Epithelial cell of prostate (primary cell): ENCODE measurements at regions not wholly inside any gene's neighbourhood (a gene's known extent, or its start where the extent isn't known, plus 50 kb on each side); places are given as distances from the start of the nearest gene placed in this dataset.
"Not testable (repeated sequence)": the region's sequence is repeated elsewhere in the genome, so short reads cannot be mapped to it uniquely, and the experiment has no call there.

Experiments used
- DNase-seq: peaks from one replicate; pipeline ENCODE4 v3.0.0-alpha.2; 2011; ENCODE audit warnings: low read depth, low spot score
- H3K27ac ChIP-seq: fragments of 450-650 bp; 2 replicates; pipeline ENCODE4 v1.5.1; 2017; ENCODE audit warnings: mild to moderate bottlenecking

DNA sequence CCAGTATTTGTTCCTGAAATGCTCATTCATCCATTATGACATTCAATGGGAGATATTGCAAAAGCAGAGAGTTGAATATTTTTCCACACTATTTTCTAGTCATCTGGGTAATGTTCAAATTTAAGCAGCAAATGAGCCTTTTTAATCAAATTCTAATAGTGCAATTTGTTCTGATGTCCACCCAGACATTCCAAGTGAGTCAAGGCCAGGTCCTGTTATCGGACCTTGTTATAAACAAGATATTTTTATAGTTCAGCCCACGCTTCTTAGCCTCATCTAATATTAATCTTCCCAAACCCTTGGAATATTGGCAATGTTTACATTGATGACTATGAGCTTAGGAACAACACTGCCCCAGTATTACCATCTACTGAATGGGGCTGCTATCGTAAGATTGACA lies 500.1 kb upstream of the PHF14 start:
- peak overlapping the region; percentile 23 for H3K27ac ChIP-seq
- DNase-seq: no peak

DNA sequence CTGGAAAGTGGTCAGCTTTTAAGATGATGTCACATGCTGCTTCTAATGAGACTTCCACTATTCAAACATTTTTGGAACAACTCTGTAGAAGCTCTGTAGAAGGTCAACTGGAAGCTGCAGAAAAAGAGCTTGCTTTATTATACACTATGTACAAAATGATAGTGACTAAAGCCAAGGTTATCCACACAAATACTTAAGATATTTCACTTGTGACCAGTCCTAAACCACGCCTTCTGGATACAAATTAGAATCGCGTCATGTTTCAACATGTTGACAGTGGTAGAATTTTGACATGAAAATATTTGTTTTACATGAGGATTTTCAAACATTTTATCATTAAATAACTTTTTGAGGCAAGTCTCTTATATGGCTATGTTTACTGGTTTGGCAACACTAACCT lies 499.6 kb upstream of the PHF14 start:
- DNase-seq: no peak
- peak overlapping the region; percentile 23 for H3K27ac ChIP-seq

DNA sequence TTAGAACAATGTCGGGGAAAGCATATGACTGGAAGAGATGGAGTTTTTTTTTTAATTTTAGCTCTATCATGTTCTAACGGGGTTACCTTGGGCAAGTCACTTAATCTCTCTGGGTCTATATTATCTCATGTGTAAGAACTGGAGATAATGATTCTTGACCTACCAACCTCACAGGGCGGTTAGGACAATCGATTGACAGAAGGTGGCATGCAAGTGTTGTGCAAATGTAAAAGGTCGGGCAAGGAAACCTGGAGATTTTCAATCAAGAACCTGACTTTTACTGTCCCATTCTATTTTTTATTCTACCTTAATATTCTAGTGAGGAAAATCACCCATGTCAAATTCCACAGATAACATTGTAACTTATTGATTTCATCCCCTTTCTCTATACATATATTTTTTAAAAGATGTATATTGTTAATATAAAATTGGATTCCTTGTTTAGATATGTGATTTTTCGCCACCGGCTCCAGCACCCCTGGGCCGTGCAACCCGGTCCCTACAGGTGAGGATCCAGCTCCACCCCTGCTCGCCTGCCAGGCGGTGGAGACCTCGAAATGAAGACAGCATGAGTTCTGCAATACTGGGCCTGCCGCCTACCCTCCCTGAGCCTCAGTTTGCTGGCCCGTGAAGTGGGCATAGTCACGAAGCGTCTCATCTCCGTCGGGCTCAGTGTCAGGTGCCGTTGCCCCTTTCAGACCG lies 497.6 kb upstream of the PHF14 start:
- no peak for DNase-seq
- no peak overlapping the region for H3K27ac ChIP-seq

DNA sequence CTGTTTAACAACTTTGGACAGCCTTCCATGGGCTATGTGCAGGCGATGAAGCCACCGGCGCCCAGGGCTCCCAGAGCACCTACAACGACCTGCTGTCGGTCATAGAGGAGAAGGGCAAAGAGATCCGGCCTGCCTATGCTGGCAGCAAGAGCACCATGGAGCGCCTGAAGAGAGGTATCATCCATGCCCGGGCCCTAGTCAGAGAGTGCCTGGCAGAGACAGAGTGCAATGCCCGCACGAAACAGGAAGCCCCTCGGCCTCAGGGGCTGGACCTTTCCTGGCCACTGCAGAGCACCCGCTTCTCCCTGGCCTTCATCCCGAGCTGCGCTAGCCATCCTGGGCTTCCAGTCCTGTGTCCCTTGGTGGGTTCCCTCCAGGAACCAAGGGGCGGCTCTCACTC lies 497.0 kb upstream of the PHF14 start:
- DNase-seq: no peak

DNA sequence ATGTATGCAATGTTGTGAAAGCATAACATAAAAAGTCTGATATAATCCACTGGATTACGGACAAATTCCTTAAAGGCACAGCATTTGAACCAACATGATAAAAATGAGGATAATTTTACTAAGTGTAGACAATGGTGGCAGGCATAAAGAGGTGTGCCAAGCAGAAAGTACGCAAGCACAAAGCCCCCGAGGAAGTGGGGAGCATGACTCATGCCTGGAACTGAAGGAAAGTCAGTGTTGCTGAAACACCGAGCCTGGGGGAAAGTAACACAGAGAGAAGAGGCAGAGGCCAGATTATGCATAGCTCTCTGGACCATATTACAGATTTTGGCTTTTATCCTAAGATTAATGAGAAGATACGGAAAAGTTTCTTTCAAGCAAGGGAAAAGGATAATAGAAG lies 490.0 kb upstream of the PHF14 start:
- DNase-seq: no peak
- no peak overlapping the region for H3K27ac ChIP-seq

More for the DNA sequence above, 497.0 kb upstream of the PHF14 start:
- no peak overlapping the region for H3K27ac ChIP-seq

DNA sequence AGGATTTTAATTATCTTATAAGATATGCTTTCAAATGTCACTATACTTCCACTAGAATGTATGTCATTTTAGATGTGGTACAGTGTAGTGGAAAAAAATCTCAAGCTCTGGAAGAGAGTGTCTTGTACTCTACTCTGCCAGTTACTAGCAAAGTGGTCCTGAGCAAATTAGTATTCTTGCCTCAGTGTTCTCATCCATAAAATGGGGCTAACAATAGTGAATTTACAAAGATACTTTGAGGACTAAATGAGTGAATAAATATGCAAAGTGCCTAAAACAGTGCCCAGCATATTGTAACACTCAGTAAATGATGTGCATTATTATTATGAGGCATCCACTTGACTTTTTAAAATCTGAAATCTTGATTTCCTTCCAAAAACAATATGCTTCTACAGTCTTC lies 488.9 kb upstream of the PHF14 start:
- DNase-seq: no peak
- H3K27ac ChIP-seq: no peak overlapping the region

DNA sequence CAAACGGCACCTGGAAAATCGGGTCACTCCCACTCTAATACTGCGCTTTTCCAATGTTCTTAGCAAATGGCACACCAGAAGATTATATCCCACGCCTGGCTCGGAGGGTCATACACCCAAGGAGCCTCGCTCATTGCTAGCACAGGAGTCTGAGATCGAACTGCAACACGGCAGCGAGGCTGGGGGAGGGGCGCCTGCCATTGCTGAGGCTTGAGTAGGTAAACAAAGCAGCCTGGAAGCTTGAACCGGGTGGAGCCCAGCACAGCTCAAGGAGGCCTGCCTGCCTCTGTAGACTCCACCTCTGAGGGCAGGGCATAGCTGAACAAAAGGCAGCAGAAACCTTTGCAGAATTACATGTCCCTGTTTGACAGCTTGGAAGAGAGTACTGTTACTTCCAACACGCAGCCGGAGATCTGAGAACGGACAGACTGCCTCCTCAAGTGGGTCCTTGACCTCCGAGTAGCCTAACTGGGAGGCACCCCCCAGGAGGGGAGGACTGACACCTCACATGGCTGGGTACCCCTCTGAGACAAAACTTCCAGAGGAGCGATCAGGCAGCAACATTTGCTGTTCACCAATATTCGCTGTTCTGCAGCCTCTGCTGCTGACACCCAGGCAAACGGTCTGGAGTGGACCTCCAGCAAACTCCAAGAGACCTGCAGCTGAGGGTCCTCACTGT lies 472.3 kb upstream of the PHF14 start:
- H3K27ac ChIP-seq, DNase-seq: not testable (repeated sequence)

DNA sequence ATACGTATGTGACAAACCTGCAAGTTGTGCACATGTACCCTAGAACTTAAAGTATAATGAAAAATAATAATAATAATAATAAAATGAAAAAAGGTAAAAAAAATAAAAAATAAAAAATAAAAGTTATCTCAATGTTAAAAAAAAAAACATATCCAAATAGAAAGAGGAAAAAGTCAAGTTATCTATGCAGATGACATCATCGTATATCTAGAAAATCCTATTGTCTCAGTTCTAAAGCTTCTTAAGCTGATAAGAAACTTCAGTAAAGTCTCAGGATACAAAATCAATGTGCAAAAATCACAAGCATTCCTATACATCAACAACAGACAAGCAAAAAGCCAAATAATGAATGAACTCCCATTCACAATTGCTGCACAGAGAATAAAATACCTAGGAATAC lies 466.6 kb upstream of the PHF14 start:
- DNase-seq: no peak
- H3K27ac ChIP-seq: no peak overlapping the region

DNA sequence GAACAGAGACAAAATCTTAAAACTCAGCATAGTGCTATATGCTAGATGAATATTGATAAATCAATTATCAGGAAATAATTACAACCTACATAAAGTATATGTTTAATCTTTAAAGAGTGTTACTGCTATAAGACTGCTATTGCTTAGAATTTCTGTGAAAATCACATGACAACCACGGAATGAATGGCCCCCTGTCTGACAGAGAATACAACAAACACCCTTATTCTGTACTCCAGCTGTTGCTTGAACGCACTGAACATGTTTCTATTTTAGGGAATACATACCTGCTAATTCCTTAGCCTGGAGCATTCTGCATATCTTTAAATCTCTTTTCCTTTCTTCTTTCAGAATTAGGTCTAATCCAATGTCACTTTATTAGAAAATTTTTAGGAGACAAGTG lies 452.4 kb upstream of the PHF14 start:
- no peak overlapping the region for H3K27ac ChIP-seq
- no peak for DNase-seq

DNA sequence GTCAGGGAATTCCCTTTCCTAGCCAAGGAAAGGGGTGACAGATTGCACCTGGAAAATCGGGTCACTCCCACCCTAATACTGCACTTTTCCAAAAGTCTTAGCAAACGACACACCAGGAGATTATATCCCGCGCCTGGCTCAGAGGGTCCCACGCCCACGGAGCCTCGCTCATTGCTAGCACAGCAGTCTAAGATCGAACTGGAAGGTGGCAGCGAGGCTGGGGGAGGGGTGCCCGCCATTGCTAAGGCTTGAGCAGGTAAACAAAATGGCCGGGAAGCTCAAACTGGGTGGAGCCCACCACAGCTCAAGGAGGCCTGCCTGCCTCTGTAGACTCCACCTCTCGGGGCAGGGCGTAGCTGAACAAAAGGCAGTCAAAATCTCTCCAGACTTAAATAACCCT lies 440.2 kb upstream of the PHF14 start:
- not testable (repeated sequence) for H3K27ac ChIP-seq, DNase-seq

DNA sequence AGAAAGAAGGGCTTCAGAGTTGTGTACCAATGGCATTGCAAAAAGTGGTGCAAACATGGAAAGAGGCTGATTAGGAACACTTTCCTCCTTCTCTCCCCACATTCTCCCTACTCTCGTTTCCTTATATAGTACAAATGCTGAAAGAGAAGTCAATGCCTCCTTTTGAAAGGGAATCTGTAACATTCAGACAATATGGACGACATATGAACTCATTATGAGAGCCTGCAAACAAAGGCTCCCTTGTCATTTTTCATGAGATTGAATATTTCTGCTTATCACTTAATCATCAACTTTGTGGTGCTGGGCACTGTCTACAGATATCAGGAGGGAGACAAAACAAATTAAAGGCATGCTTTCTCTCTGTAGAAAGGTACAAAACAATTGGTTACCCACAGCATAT lies 437.1 kb upstream of the PHF14 start:
- no peak overlapping the region for H3K27ac ChIP-seq
- DNase-seq: no peak

DNA sequence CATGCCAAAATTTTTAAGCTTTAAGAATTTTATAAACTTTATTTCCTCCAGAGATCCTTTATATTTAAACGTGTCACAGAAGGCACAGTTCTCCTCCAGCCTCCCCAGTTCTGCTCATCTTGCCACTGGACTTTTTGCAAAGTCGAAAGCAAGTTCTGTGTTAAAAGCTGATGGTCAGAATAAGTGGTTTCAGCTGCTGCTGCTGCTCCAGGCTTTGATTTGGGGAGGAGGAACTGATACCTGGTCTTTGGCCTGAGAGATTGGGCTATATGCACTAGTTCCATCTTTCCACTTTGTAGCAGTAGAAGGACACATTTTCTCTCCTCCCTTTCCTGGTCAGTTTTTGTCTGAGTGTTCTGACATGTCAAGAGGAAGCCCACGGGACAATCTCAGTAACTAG lies 435.9 kb upstream of the PHF14 start:
- no peak for DNase-seq
- no peak overlapping the region for H3K27ac ChIP-seq

DNA sequence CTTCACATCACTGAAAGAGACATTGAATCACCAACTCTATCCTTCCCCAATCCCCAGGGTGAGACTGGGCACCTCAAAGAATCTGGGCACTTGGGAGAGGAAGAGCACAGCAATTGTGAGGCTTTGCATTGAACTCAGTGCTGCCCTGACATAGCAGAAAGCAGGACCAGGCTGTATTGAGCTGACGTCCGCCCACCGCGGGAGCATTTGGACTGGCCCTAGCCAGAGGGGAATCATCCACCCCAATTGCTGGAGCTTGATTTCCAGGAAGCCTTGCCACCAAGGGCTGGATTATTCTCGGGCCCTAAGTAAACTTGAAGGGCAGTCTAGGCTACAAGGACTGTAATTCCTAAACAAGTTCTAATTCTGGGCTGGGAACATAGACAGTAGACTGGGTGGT lies 416.3 kb upstream of the PHF14 start:
- no peak for DNase-seq
- no peak overlapping the region for H3K27ac ChIP-seq

DNA sequence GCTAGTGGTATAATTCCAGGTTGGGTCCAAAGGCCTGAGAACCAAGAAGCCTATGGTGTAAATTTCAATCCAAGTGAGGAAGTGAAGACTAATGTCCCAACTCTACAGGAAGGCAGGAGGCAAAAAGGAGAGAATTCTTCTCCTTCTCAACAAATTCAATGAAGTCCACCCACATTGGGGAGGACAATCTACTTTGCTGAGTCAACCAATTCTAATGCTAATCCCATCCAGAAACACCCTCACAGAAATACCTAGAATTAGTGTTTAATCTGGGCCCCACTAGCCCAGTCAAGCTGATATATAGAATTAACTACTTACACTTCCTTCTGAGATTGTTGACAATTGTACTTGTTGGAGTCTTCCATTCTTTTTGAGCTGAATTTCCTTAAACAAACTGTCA lies 413.2 kb upstream of the PHF14 start:
- no peak for DNase-seq
- H3K27ac ChIP-seq: no peak overlapping the region

DNA sequence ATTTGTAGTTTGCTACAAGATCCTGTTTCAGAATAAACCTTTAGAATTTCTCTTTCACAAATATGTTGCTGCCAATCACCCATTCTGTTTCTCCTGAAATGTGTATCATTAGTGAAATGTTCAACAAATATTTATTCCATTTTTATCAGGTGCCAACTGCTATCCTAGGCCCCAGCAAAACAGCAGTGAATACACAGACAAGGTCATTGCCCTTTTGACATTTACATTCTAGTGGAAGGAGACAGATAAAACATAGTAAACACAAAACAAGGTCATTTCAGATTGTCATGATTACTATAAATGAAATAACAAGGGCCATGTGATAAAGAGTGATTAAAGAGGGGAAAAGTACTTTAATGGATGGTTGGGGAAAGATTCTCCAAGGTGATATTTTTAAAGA lies 404.8 kb upstream of the PHF14 start:
- DNase-seq: no peak

DNA sequence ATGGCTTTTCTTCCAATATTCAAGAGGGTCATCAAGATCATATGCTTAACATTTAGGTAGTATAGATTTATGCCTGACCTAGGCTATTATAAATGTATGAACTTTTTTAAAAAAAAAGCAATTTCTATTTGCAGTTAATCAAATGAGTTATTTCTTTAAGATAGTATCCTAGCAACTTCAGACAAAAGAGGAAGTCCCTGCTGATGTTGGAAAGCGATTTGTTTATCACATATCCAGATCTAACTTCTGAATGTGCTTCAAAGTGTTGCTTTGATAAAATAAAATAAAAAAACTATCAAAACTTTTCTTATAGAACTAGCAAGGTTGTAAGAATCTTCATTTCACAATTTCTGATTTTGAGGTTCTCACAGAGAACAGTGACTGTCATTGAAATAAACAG lies 401.9 kb upstream of the PHF14 start:
- no peak overlapping the region for H3K27ac ChIP-seq
- no peak for DNase-seq

More for the DNA sequence above, 404.8 kb upstream of the PHF14 start:
- no peak overlapping the region for H3K27ac ChIP-seq

DNA sequence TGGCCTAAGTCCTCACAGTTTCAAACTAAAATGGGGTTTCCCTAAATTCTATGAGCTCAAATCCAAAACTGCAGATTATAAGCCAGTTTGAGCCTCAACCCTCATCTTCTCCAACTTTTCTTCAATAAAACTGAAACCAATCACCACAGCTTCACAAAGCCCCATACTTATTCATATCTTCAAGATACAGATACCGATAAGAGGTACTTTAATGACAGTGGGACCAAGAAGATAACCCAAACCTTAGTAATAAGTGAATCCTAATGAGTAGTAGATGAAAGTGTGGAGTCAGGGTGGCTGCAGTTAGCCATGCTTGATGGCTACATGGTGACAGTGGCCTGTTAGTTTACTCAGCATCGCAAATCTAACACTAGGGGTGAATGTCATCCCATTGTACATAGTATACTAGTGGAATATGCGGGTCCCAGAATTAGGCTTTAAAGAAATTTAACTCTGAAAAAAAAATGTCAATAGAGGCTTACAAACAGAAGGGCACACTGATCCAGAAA lies 395.8 kb upstream of the PHF14 start:
- DNase-seq: no peak
- H3K27ac ChIP-seq: no peak overlapping the region

DNA sequence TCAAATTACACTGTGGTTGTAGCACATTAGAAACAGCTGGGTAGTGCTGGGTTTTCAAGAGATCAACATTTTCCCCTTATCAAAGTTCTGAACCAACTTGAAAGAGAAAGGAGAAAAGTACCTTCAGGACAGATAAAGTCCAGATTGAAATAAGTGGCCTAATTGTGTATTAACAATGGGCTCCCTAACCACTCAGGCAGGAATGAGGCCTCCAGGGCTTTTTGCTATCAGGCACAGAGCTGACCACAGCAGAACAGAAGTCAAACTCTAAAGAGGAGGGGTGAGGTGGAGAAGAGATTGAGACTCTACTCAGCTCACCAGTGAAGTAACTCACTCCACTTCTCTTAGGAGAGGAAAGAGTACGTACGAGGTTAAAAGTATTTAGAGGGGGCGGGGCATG lies 394.1 kb upstream of the PHF14 start:
- DNase-seq: no peak
- H3K27ac ChIP-seq: no peak overlapping the region

DNA sequence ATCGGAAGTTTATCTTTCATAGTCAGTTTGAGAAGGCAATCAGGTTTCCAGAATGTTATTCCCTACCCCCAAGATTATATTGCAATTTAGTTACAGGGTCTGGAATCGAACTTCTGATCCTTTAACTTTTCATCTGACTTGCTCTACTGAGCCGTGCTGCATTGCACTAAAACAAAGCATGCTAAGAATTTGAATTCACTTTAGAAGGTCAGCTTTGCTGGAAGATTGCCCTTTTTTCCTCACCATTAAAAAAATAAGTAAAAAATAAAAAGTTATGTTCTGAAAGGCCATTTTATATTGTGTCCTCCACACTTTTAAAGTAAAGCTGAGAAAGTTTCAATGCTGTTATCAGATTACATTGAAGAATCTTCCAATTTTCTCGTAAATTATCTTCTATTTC lies 388.8 kb upstream of the PHF14 start:
- H3K27ac ChIP-seq: no peak overlapping the region
- no peak for DNase-seq

DNA sequence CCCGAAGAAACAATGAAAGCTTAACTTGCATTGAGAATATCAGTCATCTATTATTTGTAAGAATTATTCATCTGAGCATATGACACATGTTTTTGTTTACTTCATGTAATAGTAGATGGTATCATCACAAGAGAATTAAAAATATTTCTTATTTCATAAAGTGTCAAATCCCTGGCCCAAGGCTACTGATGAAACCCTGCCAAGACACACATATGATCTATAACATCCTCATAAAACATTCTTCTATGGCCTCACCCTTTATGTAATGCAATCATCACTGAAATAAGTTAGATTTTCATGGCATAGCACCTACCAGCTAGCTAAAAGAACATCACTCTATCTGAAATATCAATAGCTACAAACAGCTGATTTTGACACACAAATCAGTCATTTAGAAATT lies 385.6 kb upstream of the PHF14 start:
- no peak overlapping the region for H3K27ac ChIP-seq
- DNase-seq: peak; percentile 8

DNA sequence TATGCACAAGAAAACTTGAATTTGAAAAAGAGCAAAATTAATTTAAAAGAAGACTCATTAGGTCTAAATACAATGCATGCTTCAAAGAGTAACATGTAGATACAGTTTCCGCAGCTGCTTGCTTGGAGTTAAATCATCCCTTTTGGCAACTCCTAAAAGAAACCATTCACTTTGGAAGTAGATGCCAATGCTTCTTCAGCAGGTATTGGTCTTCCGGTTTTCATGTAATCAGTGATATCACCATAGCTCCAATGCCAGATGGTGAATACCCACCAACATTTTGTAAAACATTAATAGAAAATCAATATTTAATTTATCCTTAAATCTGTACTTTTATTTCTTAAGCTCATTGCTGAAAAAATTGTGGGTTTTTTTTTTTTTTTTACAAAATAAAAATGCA lies 381.1 kb upstream of the PHF14 start:
- H3K27ac ChIP-seq: no peak overlapping the region
- DNase-seq: no peak

DNA sequence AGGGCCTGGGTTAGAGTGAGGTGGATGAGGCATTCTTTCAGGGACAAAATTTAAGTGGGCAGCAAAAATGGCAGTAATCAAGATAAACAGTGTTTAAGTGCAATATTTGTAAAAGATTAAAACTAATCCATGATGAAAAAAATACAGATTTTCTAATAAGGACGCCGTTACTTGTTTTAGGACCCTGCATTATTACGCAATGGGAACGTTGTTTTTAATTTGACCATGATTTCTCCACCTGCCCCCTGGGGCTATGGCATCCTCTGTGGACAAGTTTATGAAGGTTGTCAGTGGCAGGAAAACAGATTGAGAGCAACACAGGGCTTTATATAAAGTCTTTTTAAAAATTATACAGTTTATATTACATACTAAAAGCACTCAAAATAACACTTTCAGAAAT lies 380.6 kb upstream of the PHF14 start:
- no peak overlapping the region for H3K27ac ChIP-seq
- no peak for DNase-seq
